ENCODE measurements at regions not wholly inside any gene's neighbourhood (a gene's known extent, or its start where the extent isn't known, plus 50 kb on each side); places are given as distances from the start of the nearest gene placed in this dataset.

DNA sequence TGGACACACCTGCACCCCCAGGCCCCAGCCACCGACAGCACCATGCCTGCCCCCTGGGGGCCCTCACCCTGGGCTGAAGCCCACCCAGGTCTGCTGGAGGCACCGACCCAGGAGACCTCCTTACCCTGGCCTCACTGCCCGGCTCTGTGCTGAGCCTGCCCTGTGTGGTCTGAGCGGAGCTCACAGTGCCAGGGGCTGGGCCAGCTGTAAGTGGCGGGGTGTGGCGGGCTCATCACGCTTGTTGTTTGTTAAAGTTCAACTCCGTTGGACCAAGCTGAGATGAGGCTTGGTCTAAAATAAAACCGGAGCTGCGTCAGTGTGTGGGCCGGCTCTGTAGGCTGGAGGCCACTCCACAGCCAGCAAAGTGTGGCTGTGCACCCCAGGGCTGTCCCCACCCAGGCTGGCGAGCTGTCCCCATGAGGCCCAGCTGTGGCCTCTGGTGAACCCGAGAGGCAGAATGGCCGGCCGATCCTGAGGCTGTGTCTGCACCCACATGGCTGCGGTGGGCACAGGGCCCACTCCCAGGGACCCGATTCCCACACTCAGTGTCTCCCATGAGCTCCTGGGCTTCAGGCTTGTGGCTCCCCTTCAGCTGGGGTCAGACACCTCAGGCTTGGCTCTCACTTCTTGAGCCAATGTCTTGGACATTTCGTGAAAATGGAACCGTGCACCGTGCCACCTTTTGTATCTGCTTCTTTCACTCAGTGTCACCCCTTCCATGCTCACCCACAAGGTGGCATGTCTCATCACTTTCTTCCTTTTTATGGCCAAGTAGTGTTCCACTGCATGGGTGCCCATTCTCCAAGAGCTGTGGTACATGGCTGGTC, 137.9 kb downstream of the CTTN start:
- DNase-seq, result no peak

DNA sequence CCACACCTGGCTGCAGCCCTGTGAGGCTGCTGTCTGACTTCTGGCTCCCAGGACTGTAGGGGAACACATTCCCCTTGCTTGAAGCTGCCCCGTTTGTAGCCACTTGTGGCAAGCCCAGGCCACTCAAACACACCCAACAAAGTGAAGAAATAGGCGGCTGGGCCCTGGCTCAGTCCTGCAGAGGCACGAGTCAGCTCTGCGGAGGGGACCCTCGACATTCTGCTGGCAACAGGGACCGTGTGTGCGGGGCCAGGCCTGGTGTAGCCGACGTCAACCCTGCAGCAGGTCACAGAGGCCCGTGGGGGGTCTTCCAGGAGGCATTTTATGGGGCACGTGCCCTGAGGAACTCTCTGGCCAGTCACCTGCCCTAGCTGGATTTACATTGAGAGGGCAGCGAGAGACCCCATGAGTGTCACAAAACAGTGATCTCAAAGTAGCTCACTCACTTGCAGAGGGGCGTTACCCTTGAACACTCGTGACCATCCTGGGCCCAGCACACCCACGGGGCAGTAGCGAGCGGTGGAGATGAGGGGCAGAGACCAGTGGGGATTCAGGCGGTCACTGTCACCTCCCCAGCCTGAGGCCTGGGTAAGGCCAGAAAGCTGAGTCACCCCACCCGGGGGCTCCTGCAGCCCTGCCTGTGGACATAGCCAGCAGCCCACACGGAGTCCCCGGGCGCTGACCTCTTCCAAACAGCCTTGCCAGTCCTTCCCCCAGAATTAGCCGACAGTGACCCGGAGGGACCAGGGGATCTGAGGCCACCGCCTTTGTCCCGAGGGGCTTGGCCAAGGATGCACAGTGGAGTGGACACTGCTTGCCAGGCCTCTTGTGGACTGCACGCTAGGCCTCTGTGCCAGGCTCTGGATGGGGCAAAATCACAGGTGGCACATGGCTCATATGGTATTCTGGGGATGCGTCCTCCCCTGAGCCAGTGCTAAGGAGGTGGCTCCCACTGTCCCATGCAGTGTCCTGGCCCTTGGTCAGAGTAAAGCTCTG, 139.5 kb downstream of the CTTN start:
- DNase-seq, result no peak

DNA sequence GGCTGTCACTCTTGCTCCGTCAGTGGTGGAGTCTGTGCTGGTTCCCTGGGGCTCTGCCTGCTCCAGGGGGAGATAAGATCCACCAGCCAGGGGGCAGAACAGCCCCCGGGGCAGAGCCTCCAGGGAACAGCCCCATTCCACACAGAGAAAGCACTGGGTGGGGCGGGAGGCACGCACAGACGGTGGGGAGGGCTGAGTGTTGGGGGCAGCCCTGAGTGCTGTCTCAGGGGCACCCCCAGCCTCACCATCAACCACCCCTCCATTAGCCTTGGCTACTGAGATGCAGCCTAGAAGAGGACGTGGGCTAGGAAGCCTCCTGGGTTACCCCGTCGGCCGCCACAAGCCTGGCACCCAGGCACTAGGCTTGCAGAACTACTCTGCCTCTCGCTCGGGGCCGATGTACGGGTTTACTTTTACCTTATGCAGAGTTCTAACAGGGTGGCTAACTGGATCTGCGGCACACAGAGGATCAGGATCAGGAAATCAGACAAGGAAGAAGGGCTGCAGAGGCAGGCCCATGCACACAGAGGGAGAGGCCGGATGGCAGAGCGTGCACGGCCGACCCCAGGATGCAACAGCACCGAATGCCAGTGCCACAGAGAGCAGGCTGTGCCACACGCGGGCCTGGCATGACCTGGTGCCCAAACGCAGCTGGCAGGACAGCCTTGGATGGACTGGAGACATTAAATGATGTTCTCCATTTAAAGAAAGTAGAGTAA, 140.5 kb downstream of the CTTN start:
- no peak for DNase-seq

DNA sequence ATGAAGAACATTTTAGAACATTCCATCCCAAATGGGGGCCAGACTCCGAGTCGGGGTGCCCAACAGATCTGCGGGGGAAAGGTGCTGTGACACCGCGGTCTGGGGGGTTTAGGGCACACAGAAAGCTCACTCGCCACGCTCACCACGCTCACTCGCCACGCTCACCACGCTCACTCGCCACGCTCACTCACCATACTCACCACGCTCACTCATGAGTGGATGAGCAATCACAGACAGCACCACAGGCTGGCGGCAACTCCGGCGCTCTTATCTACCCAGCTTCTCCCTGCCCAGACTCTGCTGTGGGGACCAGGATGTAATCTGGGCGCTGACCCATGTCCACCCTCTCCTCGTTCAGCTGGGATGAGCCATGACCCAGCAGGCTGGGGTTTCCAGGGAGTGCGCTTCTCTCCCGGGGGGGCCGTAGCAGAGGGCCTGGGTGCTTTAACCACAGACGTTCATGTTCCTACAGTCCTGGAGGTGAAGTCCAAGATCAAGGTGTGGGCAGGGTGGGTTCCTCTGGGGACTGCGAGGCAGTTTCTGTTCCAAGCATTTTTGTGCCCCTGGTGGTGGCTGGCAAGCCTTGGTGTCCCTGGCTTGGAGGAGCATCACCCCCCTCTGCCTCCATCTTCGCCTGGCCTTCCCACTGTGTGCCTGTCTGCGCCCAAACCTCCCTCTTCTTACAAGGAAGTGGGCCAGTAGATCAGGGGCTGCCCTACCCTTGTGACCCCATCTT, 141.2 kb downstream of the CTTN start:
- DNase-seq, result no peak

DNA sequence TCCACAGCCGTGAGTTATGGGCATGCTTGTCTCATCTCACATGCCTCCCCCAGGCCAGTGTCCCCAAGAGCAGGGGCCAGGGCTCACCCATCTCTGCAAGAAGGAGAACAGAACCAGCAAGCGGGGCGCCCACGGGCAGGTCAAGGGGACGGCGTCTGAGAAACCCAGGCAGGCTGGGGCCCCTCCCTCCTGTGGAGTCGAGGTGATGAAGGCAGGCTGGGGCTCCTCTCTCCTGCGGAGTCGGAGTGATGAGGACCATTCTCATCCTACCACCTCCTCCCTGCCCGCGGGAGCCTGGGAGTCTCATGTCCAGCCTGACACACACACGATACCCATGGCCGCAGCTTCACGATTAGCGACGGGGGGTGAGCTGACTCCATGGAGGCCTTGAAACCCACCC, 141.9 kb downstream of the CTTN start:
- DNase-seq, result no peak

DNA sequence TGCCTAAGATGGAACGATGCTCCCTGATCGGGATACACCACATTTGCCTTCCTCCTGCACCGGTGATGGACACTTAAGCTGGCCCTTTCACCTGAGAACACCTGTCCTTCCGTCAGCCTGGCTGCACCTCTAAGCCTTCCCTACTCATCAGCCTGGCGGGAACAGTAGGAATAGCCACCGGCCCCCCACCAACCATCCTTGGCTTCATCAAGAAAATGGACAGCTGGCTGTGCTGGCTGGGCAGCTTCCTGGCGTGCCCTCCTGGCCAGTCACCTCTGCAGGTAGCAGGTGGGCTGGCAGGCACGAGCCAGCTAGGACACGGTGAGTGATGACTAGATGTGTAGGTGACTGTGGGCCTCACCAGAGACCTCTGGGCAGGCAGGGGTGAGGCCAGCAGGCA, 142.8 kb downstream of the CTTN start:
- DNase-seq, result no peak

DNA sequence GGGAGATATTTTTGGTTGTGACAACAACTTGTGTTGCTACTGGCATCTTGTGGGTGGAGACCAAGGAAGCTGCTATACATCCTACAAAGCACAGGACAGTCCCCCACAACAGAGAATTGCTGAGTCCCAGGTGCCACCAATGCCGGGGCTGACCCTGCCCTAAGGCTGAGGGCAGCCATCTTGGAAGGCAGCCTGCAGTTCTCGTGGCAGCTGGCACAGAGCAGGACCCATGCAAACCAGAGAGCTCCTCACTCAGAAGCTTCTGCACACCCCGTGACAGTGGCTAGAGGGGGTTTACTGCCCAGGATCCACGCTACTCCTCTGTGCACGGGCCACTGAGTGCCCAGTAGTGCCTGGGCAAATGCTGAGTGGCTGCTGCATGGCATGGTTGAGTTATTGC, 143.4 kb downstream of the CTTN start:
- DNase-seq, result no peak

DNA sequence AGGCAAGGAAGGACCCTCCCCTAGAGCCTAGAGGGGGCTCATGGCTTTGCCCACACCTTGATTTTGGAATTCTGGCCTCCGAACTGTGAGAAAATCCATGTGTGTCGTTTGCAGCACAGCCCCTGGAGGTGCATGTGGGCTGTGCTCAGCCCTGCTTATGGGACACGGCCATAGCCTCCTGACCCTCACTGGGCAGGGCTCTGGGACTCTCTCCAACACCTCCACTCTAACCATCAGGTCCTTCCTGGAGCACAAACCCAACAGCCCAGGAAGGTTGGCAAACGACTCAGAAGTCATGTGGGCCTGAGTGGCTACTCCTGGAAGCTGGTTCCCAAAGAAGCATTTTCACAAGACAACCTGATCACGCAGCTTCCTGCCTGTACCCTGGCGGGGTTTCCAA, 144.1 kb downstream of the CTTN start:
- DNase-seq, result no peak

DNA sequence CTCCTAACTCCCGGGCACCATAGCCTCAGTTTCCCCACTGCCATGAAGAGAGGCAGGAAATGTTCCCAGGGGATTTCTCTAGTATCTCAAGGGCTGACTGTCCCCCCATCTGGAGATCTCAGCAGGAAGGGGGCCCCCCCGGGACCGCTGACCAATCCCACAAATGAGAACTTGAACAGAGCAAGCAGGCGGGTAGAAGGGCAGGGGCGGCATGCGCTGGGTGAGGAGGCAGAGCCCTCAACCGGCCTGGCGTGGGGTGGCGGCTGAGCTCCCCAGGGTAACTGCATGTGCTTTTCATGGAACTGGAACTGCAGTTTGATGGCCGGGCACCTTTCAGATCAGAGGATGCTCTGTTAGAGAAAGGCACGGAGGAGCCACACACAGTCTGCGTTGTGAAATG, 144.5 kb downstream of the CTTN start:
- DNase-seq, result no peak

DNA sequence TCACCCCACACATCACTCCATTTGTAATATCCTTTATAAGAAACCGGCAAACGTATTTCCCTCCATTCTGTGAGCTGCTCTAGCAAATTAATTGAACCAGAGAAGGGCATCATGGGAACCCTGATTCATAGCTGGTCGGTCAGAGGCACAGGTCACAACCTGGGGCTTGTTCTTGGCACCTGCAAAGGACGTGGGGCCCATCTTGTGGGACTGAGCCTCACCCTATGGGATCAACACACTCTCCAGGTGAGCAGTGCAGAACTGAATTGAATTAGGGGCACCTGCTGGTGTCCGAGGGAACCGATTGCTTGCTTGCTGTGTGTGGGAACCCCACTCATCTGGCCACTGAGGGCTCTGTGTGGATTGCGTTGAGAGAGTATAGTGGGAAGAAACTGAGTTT, 145.3 kb downstream of the CTTN start:
- DNase-seq, result no peak

DNA sequence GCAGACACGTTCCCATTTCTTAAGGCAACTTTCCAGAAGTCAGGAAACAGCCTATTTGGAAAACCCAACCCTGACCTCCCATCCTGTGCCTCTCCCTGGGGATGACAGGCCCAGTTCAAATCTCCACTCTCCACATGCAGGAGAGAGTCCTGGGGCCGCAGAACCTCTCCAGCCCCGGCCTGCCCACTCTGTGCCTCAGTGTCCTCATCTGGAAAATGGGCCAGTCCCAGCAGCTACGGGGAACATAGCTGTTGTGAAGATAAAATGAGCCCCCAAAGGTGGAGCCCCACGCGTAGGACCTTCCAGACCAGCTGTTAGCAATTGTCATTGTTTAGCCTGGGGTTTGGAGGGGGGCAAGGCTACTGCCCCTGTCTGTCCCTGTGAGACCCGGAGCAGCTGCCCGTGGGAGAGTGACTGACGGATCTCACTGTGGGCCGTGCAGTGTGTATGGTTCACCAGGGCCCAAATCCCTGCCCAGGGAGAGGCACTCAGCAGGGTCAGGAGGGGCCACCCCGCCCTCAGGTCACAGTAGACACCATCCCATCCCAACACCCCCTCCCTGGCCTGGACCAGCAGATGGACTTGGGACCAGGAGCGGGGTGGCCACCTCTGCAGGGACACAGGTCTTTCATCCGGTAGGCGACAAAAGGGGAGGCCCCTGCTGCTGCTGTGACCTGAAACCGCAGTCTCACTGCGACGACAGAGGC, 145.9 kb downstream of the CTTN start:
- DNase-seq, result no peak

DNA sequence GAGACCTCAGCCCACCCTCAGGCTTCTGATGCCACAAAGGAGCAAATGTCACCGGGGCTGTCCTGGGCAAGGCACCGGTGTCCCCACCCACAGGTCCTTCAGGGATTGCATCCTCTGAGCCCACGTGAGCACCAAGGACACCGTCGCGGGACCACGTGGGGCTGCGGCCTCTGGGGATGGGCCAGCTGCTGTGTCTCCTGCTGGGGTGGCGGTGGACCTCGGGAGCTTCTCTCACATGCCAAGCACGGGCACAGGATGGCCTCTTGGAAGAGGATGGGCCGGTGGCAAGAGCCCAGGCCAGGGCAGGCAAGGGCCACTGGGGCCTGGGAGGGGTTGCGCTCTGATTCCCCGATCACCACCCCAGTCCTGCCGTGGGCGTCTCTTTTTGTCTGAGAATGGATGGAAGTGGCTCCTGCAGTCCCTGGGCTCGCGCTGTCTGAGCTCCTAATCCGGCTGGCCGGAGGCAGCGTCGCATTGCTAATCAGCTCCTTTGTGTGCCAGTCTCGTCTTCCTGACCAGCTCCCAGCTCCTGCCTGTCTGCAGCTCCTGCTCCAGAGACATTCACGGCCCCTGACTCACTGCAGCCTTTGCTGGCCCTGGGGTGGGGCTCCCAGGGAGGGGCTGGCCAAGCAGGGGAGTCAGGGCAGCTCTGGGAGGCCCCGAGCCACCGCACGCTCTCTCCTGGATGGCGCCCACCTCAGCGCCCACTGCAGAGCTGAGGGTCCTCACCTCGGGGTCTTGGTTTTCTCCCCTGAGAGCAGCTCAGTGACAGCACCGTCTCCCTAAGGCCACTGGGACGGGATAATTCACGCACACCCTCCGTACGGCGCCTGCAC, 146.7 kb downstream of the CTTN start:
- no peak for DNase-seq

DNA sequence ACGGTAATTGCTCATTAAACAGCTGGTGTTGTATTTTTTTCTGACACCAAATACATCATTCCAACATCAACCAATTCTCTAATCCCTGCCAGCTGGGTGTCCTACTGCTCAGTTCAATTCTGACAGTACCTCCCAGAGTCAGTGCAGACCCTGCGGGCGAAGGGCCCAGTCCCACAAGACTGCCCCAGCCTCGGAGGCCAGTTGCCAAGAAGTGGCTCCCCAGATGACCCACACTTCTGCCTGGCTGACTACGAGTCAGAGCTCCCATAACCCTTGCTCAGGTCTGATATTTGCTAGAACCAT, 147.2 kb downstream of the CTTN start:
- DNase-seq, result no peak

DNA sequence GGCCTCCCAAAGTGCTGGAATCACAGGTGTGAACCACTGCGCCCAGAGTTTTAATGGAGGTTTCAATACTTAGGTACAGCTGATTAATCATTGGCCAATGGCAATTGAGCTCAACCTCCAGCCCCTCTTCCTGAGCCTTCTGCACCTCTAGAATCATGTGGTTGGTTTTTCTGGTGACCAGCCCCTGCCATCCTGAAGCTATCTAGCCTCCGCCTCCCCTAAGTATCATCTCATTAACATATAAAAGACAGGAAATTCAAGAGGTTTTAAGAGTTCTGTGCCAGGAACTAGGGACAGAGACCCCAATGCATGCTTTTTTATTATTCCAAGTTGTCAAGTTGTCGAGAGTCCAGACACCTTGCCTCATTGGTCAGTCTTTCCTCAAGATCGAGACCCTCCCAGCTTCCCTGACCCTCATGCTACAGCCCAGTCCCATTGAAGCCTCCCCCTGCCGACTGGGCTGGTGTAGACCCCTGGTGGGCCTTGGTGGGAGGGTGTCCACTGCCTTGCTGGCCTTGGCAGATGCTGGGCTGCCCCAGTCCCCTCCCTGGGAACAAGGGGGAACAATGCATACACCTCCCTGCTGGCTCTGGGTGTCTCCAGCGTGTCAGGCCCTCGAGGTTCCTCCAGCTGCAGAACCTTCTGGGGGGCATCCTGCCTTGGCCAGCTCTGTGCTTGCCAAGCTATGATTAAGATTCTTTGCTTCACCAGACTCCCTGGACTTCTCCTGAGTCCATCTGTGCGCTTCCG, 148.0 kb downstream of the CTTN start:
- DNase-seq, result no peak

DNA sequence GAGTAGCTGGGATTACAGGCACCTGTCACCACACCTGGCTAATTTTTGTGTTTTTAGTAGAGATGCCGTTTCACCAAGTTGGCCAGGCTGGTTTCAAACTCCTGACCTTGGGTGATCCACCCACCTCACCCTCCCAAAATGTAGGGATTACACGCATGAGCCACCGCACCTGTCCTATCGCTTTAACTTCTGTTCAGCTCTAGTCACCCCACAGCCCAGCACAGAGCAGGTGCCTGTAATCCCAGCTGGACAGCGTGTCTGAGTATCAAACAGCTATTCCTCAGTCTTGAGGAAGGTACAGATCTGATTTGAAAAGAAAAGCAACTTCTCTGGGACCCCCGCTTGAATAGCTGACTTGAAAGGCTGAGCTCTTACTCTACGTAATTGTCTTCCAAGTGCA, 149.1 kb downstream of the CTTN start:
- DNase-seq, result no peak

DNA sequence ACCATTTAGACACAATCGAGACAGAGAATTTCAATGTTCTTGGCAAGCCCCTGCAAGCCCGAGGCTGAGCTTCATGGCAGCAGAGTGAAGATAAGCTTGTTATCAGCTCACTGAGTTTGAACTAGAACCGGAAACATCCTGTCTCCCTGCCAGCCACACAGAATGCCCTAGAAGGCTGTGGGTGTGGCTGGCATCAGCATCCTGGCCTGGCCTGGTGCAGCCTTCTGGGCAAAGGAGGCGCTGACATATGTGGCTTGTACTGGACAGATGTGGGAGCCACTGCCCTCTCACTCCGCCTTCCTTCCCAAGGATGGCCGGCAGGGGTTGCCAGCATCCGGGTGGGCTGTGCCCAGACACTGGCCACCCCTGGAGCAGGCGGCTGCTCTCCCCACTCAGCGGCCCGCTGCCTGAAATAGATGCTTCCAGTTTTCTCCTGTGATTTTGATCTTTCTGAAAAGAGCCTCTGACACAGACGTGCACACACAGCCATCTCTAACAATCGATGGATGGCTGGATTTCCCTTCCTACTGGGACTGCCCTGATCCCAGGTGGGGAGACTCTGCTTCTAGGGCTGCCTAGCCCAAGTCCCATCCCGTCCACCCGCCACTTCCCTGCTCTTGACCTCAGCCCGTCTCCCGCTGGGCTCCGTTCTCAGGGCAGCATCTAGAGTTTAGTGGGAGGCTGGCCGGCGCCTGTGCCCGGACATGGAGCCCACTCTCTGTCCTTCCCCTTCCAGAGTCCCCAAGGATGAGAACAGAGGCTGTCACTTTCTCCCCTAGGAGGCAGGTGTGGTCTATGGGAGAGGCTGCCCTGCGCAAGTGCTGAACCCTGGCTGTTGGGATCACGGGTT, 149.7 kb downstream of the CTTN start:
- no peak for DNase-seq

DNA sequence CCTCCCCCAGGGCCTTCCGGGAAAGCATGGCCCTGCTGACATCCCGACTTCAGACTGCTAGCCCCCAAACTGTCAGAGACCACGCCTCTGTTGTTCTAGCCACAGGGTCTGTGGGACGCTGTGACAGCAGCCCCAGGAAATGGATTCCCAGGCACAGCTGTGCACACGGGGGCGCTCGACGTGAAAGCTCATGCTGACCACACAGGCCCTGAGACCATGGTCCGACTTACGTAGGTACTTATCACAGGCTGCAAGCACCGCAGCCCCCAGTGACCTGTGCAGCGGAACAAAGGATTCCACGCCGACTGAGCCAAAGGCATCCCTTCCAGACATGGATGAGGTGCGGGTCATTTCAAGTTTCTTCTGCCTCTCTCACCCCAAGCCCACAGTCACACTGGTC, 150.6 kb downstream of the CTTN start:
- DNase-seq, result no peak

DNA sequence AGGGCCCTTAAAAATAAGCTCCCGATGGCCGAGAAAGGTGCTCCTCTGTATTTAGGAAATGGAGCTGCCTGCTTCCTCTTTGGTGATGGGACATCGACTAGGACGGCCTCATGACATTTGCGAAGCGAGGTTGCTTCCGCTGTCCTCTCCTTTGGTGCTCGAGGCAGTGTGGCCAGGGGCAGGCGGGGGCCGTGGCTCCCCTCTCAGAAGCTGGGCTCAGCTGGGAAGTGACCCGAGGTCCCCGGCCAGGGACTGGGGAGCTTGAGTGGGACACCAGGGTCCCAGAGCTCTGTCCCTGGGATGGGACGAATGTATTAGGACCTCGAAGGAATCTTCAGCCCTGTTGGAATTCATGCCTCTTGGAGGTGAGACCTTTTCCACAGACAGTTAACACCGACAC, 151.1 kb downstream of the CTTN start:
- no peak for DNase-seq

DNA sequence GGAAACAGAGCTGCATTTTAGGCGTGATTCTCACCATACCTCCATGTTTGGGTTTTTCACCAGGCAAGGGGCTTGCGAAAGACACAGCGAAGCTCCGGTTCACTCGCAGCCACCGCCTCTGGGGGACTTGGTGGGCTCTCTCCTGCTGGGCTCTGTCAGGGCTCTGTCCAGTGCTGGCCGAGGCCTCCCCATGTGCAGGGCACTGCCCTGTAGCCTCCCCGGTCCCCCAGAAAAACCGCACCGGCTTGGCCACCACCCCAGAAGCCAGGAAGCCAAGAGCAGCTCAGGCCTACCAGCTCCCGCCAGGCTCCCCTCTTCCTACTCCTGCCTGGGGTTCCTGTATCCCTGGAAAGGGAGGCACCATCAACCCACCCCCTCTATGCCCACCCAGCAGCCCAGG, 151.5 kb downstream of the CTTN start:
- DNase-seq, result no peak

All from effector CD8-positive, alpha-beta T cell (primary cell).